H9 (cell line): ENCODE measurements at regions not wholly inside any gene's neighbourhood (a gene's known extent, or its start where the extent isn't known, plus 50 kb on each side); places are given as distances from the start of the nearest gene placed in this dataset.

ENCODE experiments used
- DNase-seq: peaks from one replicate; pipeline ENCODE4 v3.0.0-alpha.2; 2017
- H2AFZ ChIP-seq: one replicate; pipeline ENCODE4 v1.6.1; 2013; ENCODE audit warnings: mild to moderate bottlenecking, low read length, control low read depth, moderate library complexity
- H2AK5ac ChIP-seq: 2 replicates; pipeline ENCODE4 v1.6.1; 2013; ENCODE audit warnings: low read length, control low read depth, mixed read lengths; ENCODE audit not compliant: insufficient read length
- H2BK120ac ChIP-seq: one replicate; pipeline ENCODE4 v1.6.1; 2013; ENCODE audit warnings: low read depth, mild to moderate bottlenecking, low read length, control low read depth, inconsistent platforms; ENCODE audit not compliant: poor library complexity, severe bottlenecking
- H2BK12ac ChIP-seq: 2 replicates; pipeline ENCODE4 v1.6.1; 2013; ENCODE audit warnings: low read length, control low read depth, mixed read lengths, low read depth; ENCODE audit not compliant: insufficient read length
- H2BK15ac ChIP-seq: 2 replicates; pipeline ENCODE4 v1.6.1; 2013; ENCODE audit warnings: low read depth, low read length, control low read depth
- H2BK20ac ChIP-seq: one replicate; pipeline ENCODE4 v1.6.1; 2013; ENCODE audit warnings: low read depth, mild to moderate bottlenecking, low read length, control low read depth, inconsistent platforms; ENCODE audit not compliant: poor library complexity, severe bottlenecking
- H2BK5ac ChIP-seq: 2 replicates; pipeline ENCODE4 v1.6.1; 2013; ENCODE audit warnings: low read length, control low read depth, mixed read lengths; ENCODE audit not compliant: insufficient read length
- H3K14ac ChIP-seq: 2 replicates; pipeline ENCODE4 v1.6.1; 2013; ENCODE audit warnings: low read length, control low read depth; ENCODE audit not compliant: insufficient read depth
- H3K18ac ChIP-seq: 2 replicates; pipeline ENCODE4 v1.6.1; 2013; ENCODE audit warnings: low read depth, mild to moderate bottlenecking, mixed read lengths, low read length, control low read depth; ENCODE audit not compliant: insufficient read length
- H3K23ac ChIP-seq: 2 replicates; pipeline ENCODE4 v1.6.1; 2013; ENCODE audit warnings: low read length, control low read depth, mixed read lengths, low read depth; ENCODE audit not compliant: insufficient read length
- H3K23me2 ChIP-seq: 2 replicates; pipeline ENCODE4 v1.6.1; 2013; ENCODE audit warnings: low read depth, mild to moderate bottlenecking, mixed read lengths, low read length, control low read depth; ENCODE audit not compliant: insufficient read length, poor library complexity, severe bottlenecking
- H3K27ac ChIP-seq: 2 replicates; pipeline ENCODE4 v1.5.1; 2013; ENCODE audit warnings: low read length, control low read depth, mixed read lengths, low read depth; ENCODE audit not compliant: insufficient read length
- H3K27me3 ChIP-seq: 2 replicates; pipeline ENCODE4 v1.6.1; 2013; ENCODE audit warnings: low read length, control low read depth, inconsistent platforms; ENCODE audit not compliant: insufficient read depth
- H3K4ac ChIP-seq: 2 replicates; pipeline ENCODE4 v1.6.1; 2013; ENCODE audit warnings: low read depth, mild to moderate bottlenecking, control low read depth, inconsistent platforms, low read length, moderate library complexity
- H3K4me1 ChIP-seq: 2 replicates; pipeline ENCODE4 v1.6.1; 2013; ENCODE audit warnings: low read length, control low read depth, inconsistent platforms; ENCODE audit not compliant: insufficient read depth
- H3K4me2 ChIP-seq: 2 replicates; pipeline ENCODE4 v1.6.1; 2013; ENCODE audit warnings: low read length, control low read depth, mixed read lengths; ENCODE audit not compliant: insufficient read length, insufficient read depth
- H3K56ac ChIP-seq: 2 replicates; pipeline ENCODE4 v1.6.1; 2013; ENCODE audit warnings: low read depth, mild to moderate bottlenecking, mixed read lengths, low read length, control low read depth; ENCODE audit not compliant: insufficient read length
- H3K79me1 ChIP-seq: 2 replicates; pipeline ENCODE4 v1.6.1; 2013; ENCODE audit warnings: low read depth, mild to moderate bottlenecking, moderate library complexity, low read length, control low read depth, inconsistent platforms; ENCODE audit not compliant: insufficient read depth, poor library complexity, severe bottlenecking
- H3K79me2 ChIP-seq: 2 replicates; pipeline ENCODE4 v1.6.1; 2013; ENCODE audit warnings: low read length, control low read depth, inconsistent platforms; ENCODE audit not compliant: insufficient read depth
- H3K9ac ChIP-seq: 2 replicates; pipeline ENCODE4 v1.6.1; 2013; ENCODE audit warnings: low read length, control low read depth, mixed read lengths; ENCODE audit not compliant: insufficient read length; ENCODE audit errors: extremely low read depth
- H3K9me3 ChIP-seq: one replicate; pipeline ENCODE4 v1.6.1; 2013; ENCODE audit warnings: low read depth, low read length, inconsistent platforms; ENCODE audit not compliant: control insufficient read depth
- H3T11ph ChIP-seq: one replicate; pipeline ENCODE4 v1.6.1; 2013; ENCODE audit warnings: mild to moderate bottlenecking, low read length, control low read depth, inconsistent platforms
- H4K20me1 ChIP-seq: one replicate; pipeline ENCODE4 v1.6.1; 2013; ENCODE audit not compliant: control insufficient read depth, insufficient read length, insufficient read depth
- H4K5ac ChIP-seq: 2 replicates; pipeline ENCODE4 v1.6.1; 2013; ENCODE audit warnings: low read depth, mild to moderate bottlenecking, mixed read lengths, low read length, control low read depth; ENCODE audit not compliant: insufficient read length
- H4K8ac ChIP-seq: replicated peaks from 2 replicates; pipeline ENCODE4 v1.6.1; 2013; ENCODE audit warnings: low read length, control low read depth, mixed read lengths, low read depth; ENCODE audit not compliant: insufficient read length
- H4K91ac ChIP-seq: 2 replicates; pipeline ENCODE4 v1.6.1; 2013; ENCODE audit warnings: low read depth, mild to moderate bottlenecking, moderate library complexity, mixed read lengths, low read length, control low read depth; ENCODE audit not compliant: insufficient read length
- H3K27ac Mint-ChIP-seq, 3 experiments: 2 replicates in 2 of 3; 3 replicates in 1 of 3; pipeline ENCODE4 v1.8.0; 2020 to 2021; ENCODE audit warnings: mixed read lengths in 3 of 3, mild to moderate bottlenecking in 1 of 3, moderate library complexity in 1 of 3
- H3K27me3 Mint-ChIP-seq: 2 replicates; pipeline ENCODE4 v1.8.0; 2021; ENCODE audit warnings: low read depth, mild to moderate bottlenecking, moderate library complexity, mixed read lengths
- H3K36me3 Mint-ChIP-seq, 3 experiments: 2 replicates in 2 of 3; 3 replicates in 1 of 3; pipeline ENCODE4 v1.8.0; 2020 to 2021; ENCODE audit warnings: low read depth in 3 of 3, mixed read lengths in 3 of 3; ENCODE audit not compliant: insufficient read depth in 1 of 3
- H3K4me1 Mint-ChIP-seq, 2 experiments: 2 replicates each; pipeline ENCODE4 v1.8.0; 2020; ENCODE audit warnings: mixed read lengths in 2 of 2
- H3K4me3 Mint-ChIP-seq, 2 experiments: 2 replicates in 1 of 2; 3 replicates in 1 of 2; pipeline ENCODE4 v1.8.0; 2020 to 2021; ENCODE audit warnings: mild to moderate bottlenecking in 2 of 2, mixed read lengths in 2 of 2, moderate library complexity in 1 of 2
- H3K9me3 Mint-ChIP-seq, 2 experiments: 2 replicates in 1 of 2; 3 replicates in 1 of 2; pipeline ENCODE4 v1.8.0; 2020; ENCODE audit warnings: mild to moderate bottlenecking in 2 of 2, mixed read lengths in 2 of 2, moderate library complexity in 1 of 2
- WGBS: extraction: QIAGEN DNeasy Blood & Tissue Kit; methylation state at CpG from one replicate; pipeline ENCODE4 v1.1.7; 2013; ENCODE audit warnings: missing lambda C conversion rate, low lambda C conversion rate, mixed read lengths; ENCODE audit not compliant: insufficient read length; ENCODE audit errors: extremely low coverage; 5-methylcytosine and 5-hydroxymethylcytosine counted together
- TF ChIP-seq, protein P1 (sequence below): fragments of 200-600 bp; sonication (generic); conservative IDR thresholded peaks from 3 replicates; pipeline ENCODE4 v1.8.0; 2021; ENCODE audit warnings: antibody characterized with exemption, mild to moderate bottlenecking

DNA sequence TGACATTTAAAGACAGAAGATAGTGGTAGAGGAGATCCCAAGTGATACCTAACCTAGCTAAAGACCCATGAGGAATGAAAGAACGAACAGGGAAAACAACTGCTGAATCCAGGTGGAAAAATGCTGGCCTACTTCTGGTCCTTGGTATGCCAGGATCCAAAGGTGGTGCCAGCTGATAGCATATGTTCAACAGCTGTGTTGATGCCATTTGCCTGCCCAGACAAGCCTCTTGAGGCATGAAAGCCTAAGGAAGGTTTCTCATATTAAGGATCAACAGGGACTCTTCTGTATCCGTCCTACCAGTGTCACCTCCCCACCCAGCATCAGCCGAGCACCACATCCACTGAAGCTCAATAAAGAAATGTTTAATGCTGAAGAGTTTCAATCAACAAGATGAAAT lies 225.7 kb upstream of the DMRT1 start:
- no peak overlapping the region for H4K8ac ChIP-seq
- no peaks in the 10 kb centered on the region for H3K9me3 ChIP-seq
- Mint-ChIP-seq H3K4me1 (peaks cover 13 to 14% of the 10 kb centered on the region in 2 experiments), H3K36me3 (no peaks in the 10 kb centered on the region; a peak in 1 of 7 replicates), H3K9me3 (no peaks in the 10 kb centered on the region), H3K4me3 (no peak overlapping the region), H3K27ac (no peak overlapping the region), H3K27me3 (no peaks in the 10 kb centered on the region)
- no peak overlapping the region for H2BK120ac ChIP-seq
- no peak overlapping the region for H3K56ac ChIP-seq
- no peak overlapping the region for H3K14ac ChIP-seq
- H4K91ac ChIP-seq, result no peak overlapping the region
- no peaks in the 10 kb centered on the region for H3K4me1 ChIP-seq
- no peak overlapping the region for H3T11ph ChIP-seq
- no peaks in the 10 kb centered on the region for H3K27me3 ChIP-seq
- no peak for DNase-seq
- H3K27ac ChIP-seq, result no peak overlapping the region
- no peaks in the 10 kb centered on the region for H3K23me2 ChIP-seq
- no peak overlapping the region for H2BK15ac ChIP-seq
- H2AFZ ChIP-seq, result no peak overlapping the region
- no CpG with 5 or more reads among the region's 3 CpGs for WGBS
- H3K4ac ChIP-seq, result no peak overlapping the region
- H2AK5ac ChIP-seq, result no peak overlapping the region
- H3K18ac ChIP-seq, result no peak overlapping the region
- no peak overlapping the region for H2BK20ac ChIP-seq
- no peak overlapping the region for H3K23ac ChIP-seq
- no peaks in the 10 kb centered on the region for H4K20me1 ChIP-seq
- no peak overlapping the region for H4K5ac ChIP-seq
- H3K9ac ChIP-seq, result no peak overlapping the region
- H3K79me1 ChIP-seq, result no peaks in the 10 kb centered on the region
- H3K4me2 ChIP-seq, result no peak overlapping the region
- no peaks in the 10 kb centered on the region for H3K79me2 ChIP-seq
- H2BK5ac ChIP-seq, result no peak overlapping the region
- H2BK12ac ChIP-seq, result no peak overlapping the region
- TF ChIP-seq, protein P1, sequence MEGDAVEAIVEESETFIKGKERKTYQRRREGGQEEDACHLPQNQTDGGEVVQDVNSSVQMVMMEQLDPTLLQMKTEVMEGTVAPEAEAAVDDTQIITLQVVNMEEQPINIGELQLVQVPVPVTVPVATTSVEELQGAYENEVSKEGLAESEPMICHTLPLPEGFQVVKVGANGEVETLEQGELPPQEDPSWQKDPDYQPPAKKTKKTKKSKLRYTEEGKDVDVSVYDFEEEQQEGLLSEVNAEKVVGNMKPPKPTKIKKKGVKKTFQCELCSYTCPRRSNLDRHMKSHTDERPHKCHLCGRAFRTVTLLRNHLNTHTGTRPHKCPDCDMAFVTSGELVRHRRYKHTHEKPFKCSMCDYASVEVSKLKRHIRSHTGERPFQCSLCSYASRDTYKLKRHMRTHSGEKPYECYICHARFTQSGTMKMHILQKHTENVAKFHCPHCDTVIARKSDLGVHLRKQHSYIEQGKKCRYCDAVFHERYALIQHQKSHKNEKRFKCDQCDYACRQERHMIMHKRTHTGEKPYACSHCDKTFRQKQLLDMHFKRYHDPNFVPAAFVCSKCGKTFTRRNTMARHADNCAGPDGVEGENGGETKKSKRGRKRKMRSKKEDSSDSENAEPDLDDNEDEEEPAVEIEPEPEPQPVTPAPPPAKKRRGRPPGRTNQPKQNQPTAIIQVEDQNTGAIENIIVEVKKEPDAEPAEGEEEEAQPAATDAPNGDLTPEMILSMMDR, result no peak
